ENCODE measurements at regions not wholly inside any gene's neighbourhood (a gene's known extent, or its start where the extent isn't known, plus 50 kb on each side); places are given as distances from the start of the nearest gene placed in this dataset.
"Not testable (repeated sequence)": the region's sequence is repeated elsewhere in the genome, so short reads cannot be mapped to it uniquely, and the experiment has no call there.

DNA sequence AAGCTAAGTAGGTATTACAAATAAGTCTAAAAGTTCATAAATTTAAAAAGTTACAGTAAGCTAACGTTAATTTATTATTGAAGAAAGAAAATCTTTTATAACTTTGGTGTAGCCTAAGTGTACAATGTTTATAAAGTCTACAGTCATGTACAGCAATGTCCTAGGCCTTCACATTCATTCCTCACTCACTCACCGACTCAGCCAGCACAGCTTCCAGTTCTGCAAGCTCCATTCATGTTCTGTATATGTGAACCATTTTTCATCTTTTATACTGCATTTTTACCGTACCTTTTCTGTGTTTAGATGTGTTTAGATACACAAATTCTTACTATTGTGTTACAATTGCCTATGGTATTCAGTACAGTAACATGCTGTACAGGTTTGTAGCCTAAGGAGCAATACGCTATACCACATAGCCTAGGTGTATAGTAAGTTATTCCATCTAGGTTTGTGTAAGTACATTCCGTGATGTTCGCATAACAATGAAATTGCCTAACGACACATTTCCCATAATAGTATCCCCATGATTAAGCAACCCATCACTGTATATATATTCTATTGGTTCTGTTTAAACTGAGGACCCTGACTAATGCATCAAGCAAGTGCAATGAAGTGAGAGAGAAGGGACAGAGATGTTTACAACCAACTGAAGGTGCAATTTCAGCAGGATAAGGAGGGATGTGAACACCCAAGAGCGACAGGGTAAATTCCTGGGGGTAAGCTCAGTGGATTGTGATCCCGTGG is 88.9 kb upstream of the TRIO start:
- DNase-seq, result no peak

DNA sequence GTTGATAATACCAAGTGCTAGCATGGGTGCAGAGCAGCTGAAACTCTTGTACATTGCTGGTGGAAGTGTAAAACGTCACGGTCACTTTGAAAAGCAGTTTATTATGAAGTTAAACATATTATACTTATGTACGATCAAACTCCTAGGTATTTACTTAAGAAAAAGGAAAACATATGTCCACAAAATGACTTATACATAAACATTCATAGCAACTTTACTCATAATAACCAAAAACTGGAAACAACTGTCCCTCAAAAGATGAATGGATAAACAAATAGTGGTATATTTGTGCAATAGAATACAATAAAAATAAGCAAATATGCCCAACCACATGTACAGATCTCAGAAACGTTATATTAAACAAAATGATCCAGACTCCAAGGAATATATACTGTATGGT is 92.3 kb upstream of the TRIO start:
- DNase-seq, result no peak

DNA sequence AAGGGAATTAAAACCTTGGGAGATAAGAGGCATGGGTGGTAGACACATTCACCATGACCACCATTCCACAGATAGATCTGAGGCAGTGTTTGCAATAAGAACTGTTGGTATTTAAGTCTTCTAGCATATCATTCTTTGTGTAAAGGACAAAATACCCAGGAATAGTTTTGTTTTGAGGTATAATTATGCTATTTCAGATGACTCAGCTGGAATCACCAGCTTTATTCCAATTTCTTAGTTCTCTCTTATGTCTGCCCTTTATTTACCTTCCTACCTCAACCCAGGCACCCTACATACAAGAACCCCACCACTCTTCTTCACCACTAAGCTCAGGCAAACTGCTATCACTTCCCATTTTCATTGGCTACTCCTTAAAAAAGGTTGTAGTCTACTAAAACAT is 94.7 kb upstream of the TRIO start:
- no peak for DNase-seq

DNA sequence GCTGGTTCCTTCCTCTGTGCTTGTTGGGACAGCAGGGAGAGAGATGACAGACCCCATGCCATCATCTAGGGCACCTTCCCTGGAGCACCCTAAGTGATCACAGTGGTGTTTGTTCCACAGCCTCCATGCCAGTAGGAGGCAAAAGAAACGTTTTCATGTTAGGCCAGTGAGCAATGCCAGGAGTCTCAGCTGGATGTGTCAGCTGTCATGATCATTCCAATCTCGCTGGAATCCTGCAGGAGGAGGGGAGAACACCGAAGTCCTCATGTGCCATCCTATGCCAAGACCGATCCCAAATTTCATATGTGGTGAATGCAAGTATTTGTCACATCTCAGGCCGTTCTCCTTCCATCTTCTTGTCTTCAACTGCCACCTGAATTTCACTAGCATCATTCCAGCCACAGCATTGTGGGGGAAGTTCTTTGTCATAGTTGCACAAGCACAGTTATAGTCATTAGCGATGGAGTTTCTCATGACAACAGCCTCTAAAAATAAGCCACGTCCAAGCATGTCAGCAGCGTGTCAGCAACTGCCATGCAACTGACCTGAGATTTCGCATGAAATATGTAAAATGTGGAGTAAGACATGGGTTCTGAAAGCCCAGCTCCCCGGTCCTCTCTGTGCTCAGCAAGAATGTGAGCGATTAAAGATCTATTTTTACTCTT is 97.2 kb upstream of the DNAH5 start:
- DNase-seq, result no peak

DNA sequence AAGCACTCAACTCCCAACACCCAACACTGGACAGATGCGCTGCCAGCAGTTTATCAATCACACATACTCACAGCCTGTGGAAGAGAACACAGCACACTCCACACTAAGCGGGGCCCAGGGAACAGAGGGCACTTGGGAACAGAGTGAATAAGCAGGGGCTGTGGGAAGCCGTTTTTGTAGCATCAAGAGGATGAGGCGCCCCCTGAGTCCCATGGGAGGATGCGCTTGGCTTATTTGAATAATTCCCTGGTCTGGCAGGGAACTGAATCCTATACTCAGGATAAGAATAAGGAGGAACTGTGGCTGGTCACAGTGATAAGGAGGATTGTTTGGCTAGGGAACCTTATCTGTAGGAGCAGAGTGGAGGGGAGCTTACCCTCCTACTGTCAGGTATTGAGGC is 96.1 kb upstream of the DNAH5 start:
- no peak for DNase-seq

DNA sequence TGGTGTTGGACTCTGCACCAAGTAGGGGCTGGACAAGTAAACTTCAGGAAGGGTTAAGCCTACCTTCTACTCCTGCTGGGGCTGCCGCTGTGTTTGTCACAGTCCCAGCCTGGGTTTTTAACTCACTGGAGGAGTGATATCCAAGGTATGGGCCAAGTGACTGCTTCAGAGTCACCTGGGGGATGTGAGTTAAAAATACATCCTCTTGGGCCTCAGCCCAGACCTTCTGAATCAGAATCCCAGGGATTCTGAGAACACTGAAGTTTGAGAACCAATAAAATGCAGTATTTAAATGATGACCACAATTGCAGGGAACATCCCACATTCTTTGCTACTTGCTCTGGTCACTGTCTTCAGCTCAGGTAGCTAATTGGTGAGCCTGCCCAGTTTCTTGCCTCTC is 95.1 kb upstream of the DNAH5 start:
- DNase-seq, result no peak

DNA sequence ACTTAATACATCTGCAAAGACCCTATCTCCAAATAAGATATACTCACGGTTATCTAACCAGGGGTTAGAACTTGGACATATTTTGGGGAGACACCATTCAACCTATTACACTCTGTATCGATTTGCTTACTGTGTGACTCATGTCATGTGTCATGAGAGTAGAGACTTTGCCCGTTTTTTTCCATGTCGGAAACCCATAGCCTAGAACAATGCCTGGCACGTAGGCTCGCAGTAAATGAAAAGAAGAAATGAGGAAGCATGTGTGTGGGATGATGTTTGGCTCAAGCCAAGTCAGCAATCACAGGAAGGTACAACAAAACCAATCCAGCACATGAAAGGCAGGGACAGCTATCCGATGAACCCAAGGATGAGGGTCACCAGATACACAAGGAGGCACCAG is 94.6 kb upstream of the DNAH5 start:
- no peak for DNase-seq

DNA sequence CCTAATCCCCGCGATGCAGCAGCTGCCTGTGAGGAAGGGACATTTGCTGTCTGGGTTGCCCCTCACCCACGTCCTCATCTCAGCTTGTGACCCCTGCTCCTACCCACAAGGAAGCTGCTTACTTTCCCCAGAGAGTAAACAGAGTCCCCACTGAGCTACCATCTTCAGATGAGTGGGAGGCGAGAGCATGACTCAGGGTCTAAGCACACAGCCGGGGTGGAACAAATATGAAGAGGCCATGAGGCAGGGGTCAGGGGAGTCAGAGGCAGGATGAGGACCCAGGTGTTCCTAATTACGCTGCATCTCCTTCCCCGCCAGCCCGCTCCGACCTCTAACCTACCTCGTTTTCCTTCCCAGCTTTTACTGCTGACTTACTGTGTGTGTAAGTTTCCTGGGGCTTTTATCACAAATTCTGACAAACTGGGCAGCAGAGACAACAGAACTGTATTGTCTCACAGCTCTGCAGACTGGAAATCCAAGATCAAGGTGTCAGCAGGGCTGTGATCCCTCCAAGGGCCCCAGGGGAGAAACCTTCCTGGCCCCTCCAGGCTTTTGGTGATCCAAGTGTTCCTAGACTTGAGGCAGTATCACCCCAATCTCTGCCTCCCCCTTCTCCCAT is 94.0 kb upstream of the DNAH5 start:
- DNase-seq, result no peak

DNA sequence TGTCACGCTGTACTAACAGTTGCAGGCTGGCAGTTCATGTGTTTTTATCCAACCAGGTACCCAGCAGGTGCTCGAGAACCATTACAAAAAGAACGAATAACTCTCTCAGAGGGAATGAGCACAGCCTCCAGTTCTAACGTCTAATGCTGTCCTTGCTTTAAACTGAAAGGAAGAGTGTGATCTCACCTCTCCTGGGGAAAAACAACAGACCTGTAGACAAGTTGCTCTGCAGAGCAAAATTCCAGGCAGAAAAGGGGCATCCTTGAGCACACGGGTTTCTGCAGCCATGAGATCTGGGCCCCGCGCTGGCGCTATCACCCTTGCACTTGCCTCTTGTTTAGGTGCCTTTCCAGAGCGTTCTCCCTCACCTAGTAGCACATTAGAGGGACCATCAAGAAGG is 92.5 kb upstream of the DNAH5 start:
- DNase-seq, result no peak

DNA sequence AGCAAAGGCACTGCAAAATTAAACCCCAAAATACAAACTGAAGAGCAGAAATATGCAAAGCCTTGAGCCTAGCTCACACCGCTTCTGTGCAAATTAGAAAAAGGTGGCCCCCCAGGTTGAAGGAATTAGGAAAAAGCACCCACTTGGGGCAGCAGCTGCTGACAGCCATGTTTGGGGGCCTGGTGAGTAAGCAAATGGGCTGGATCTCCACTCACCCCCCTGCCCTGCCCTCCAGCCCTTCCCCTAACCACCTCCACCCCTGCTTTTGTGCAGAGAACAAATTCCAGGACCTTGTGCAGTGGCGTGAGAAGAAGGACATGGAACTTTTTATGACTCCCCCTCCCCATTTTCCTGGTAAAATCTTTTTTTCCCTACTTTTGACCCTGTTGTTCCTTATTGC is 92.0 kb upstream of the DNAH5 start:
- no peak for DNase-seq

DNA sequence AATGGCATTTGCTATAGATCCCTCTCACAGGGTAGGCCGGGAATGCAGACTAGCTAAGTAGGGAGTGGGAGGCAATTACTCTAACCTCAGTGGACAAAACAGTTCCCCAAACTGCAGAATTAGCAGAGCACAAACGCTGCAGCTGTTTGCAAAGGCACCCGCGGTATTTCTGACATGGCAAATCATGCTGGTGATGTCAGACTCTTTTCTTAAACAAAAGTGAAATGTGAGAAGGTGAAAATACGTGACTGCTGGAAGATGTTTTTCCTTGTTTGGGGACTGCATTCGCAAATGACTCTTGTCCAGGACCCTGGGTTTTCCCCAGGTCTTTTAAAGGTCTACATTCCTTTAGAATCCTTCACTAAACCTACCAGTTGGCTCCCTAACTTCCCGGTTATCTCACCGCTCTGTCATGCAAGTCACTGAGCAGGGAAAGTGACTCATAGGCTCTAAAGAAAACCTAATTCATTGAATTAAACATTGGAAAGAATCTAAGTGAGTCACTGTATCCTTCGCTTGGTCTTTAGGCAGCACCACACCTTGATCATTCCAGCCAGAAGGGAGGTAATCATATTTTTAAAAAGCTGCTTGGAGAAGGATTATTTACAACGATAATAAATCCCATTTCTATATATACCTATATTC is 91.5 kb upstream of the DNAH5 start:
- no peak for DNase-seq

DNA sequence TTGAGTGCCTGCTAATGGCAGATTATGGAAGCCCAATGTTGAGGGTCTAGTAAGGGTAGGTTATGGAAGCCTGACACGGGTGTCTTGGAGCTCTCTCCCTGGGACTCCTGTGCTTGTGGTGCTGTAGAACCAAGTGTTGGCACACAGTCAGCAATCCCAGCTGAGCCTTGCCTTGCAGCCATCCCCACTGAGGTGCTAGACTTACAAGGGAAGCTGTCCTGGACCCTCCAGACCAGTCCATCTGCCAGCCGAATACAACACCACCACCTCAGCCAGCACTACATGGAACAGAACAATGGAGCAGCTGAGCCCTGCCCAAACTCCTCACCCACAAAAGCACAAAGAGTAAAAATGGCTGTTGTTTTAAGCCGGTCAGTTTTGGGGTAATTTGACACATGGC is 90.5 kb upstream of the DNAH5 start:
- DNase-seq, result no peak

DNA sequence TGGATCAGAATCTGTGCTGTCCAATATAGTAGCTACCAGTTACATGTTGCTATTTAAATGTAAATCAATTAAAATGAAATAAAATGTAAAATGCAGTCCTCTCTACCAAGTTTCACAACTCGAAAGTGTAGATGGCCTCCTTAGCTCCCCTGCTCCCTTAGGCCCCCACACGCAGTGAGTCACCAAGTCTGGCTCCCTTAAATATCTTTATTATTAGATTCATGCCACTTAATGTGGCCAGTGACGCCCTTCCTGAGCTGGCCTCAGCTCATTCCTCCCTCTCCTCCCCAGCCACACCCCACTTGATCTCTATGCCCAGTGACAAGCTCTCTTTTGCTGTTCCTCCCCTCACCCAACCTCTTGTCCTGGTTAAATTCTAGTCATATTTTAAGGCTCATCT is 88.4 kb upstream of the DNAH5 start:
- DNase-seq, result no peak

DNA sequence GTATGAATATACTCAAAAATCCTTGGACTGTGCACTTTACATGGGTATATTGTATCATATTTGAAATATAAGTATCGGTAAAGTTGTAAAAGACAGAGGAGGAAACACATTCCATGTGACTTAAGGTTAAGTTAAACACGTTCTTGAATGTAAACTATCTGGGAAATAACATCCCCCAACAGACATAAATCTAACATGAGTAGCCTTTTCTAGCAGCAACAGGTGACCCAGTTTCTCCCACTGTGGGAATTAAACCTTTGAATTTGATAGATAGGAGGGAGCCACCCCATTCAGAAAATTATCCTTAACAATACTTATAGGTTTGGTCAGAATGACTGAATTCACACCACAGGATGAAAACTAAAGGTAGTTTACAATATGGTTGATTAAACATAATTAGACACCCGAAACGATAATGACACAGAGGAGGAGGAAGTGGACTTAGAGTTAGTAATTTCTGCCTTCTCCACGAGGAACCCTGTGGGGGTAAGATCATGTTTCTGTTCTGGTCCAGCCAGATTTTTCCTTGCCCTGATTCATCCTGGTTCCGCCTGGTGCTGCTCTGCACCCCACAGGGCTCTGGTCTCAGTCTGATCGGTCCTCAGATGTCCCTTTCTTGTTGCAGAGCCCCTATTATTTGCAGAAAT is 84.6 kb upstream of the DNAH5 start:
- no peak for DNase-seq

DNA sequence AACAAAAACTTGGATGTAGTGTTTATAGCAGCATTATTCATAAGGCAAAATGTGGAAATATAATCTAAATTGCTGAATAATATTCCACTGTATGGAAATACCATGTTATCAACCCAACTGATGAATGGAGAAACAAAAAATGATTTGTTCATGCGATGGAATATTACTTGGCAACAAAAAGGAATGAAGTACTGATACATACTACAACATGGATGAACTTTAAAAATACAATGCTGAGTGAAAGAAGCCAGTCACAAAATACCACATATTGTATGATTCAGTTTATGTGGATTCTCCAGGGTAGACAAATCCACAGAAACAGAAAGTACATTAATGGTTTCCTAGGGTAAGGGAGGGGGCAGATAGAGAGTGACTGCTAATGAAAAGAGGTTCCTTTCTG is 83.7 kb upstream of the DNAH5 start:
- no peak for DNase-seq

DNA sequence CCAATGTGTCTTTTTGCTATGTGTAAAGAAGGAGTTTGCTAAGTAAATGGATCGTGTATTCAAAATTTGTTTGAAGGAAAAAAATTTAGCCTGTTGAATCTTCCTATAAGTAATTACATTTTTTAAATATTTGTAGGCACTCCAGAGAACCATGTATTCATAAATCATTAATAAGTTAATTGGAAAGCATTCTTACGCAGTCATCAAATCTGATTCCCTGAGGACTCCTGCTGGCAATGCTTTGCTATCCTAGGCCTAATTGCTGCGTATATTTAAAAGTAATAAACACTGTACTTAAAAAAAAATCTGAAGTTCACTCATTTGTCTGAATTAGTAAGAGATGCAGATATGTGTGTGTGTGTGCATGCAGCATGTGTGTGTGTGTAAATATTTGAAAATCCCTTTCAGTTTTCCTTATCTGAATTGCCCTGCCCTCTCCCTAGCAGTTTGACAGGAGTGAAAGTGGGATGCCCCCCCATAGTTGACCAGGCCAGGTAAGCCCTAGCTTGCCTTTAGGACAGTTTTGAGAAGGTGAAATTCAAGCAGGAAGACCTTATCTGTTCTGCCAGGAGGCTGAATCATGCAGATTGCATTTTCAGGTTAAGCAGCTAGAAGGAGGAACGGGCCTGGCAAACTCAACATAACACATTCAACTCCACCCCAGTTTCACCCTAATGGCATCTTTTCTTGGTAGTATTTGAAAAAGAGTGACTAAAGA is 81.2 kb upstream of the DNAH5 start:
- no peak for DNase-seq

DNA sequence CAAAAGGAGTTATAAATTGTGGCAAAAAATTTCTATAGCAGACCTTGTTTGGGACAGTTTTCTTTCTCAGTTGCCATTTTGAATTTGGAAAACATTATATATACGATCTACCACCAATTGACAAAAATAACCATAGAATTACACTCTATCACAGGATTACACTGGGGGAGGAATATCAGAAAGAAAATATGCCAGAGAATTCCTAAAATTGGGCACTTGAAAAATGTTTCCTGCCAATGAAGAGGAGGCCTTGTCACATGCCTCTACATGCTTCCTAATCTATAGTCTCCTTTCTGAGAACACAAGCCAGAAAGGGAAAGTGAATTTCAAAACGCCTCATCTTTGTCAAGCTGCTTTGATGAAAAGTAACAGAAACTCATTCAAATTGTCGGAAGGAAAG is 78.5 kb upstream of the DNAH5 start:
- DNase-seq, result no peak

DNA sequence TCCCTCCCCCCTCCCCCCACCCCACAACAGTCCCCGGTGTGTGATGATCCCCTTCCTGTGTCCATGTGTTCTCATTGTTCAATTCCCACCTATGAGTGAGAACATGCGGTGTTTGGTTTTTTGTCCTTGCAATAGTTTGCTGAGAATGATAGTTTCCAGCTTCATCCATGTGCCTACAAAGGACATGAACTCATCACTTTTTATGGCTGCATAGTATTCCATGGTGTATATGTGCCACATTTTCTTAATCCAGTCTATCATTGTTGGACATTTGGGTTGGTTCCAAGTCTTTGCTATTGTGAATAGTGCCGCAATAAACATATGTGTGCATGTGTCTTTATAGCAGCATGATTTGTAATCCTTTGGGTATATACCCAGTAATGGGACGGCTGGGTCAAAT is 76.5 kb upstream of the DNAH5 start:
- not testable (repeated sequence) for DNase-seq

DNA sequence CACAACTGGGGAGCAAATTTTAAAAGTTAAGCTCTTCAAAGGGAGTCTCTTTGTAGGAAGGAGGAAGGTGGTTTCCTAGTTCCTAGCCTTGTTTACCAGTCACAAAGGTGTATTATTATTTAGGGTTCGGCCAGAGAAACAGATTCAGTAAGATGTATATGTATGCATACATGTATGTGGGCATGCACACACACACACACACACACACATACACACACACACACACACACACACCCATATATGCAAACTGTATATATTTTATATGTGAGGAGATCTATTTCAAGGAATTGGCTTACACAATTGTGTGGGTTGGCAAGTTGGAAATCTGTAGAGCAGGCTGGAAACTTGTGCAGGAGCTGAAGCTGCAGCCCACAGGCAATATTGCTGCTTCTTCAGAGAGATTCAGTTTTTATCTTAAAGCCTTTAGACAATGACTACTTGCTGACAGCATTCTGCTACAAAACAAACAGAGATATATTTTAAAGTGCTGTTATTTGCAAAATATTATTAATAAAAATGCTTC is 75.3 kb upstream of the DNAH5 start:
- DNase-seq, result no peak

DNA sequence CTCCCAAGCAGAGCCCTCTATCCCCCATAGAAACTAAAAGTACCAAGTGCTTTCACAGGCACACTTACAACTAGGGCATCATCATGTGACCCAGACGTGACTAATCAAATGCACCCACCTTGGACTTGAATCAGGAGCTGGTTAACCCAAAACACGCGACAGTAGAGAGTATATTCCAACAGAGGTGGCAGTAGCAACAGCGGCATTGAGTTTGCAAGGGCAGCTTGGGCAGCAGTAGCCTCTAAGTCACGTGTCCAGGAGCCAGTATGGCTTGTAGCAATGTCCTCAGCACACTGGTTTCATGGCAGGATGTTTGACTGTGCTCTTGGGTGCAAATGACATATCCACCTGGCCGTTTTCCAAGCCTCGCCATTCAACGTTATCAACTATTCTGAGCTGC is 73.4 kb upstream of the DNAH5 start:
- no peak for DNase-seq

DNA sequence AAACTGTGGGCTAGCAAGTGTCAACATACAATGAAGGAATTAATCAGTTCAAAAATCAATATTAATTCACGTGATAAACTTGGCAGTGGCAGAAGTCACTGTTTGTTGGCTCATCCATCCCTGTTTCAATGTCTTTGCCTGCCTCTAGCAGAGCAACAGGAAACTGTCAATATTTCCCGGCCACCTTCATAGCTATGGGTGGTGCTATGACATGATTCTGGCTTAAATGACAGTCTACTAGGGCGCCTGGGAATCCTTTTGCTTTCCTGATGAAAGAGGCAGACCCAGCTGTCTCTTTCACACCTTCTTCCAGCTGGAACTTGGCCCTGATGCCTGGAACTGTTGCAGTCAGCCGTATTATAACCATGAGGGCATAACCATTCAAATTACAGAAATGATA is 72.1 kb upstream of the DNAH5 start:
- no peak for DNase-seq

Data from activated CD4-positive, alpha-beta T cell treated with anti-CD3 and anti-CD28 coated beads, Interleukin-2, Interleukin-6, amounts not matched to agents 100 ng/mL and 50 ng/mL, durations not matched to agents 16 hours and 8 hours (primary cell).